HCT116 (cell line): ENCODE measurements at regions not wholly inside any gene's neighbourhood (a gene's known extent, or its start where the extent isn't known, plus 50 kb on each side); places are given as distances from the start of the nearest gene placed in this dataset.

Experiments used
- ATAC-seq: fragments of 200-7000 bp; cut with Tn5 transposase; 2 replicates; pipeline ENCODE4 v1.9.1; 2020; ENCODE audit warnings: mild to moderate bottlenecking, moderate library complexity
- BruUV-seq: library from RNA; stranded (reverse); fragments of 400-500 nt; replicated peaks from 2 replicates; lab custom pipeline; 2021; lab: Mats Ljungman, UMichigan
- CTCF ChIA-PET: fragments of 300-600 bp; sonication (Branson Sonifier 250); formaldehyde crosslinking; loops from one replicate; lab custom pipeline; 2021; ENCODE audit warnings: antibody characterized with exemption; lab: Charles Lee
- POLR2A ChIA-PET: fragments of 300-600, 350-600 bp; sonication (Branson Sonifier 250); formaldehyde crosslinking; loops from one replicate; lab custom pipeline; 2021; ENCODE audit warnings: antibody characterized with exemption; lab: Charles Lee
- RAD21 ChIA-PET, 2 experiments: fragments of 300-600 bp; sonication (Branson Sonifier 250); formaldehyde crosslinking; loops; one replicate each; lab custom pipeline; 2023; ENCODE audit warnings: low total read pairs in 2 of 2; ENCODE audit not compliant: uncharacterized antibody in 2 of 2, unreplicated experiment in 2 of 2, low non-redundant PET in 1 of 2; lab: Charles Lee
- DNase-seq: peaks from one replicate; pipeline ENCODE4 v3.0.0-alpha.2; 2010; ENCODE audit warnings: low read depth, low spot score
- H2AFZ ChIP-seq: fragments of 200-600 bp; shearing (Covaris generic), sonication (generic); 2 replicates; pipeline ENCODE4 v1.6.1; 2017; ENCODE audit warnings: low read depth, mixed run types, mixed read lengths, antibody characterized with exemption, low read length; ENCODE audit not compliant: poor library complexity, severe bottlenecking
- H3K27ac ChIP-seq: 2 replicates; pipeline ENCODE4 v1.5.1; 2012; ENCODE audit warnings: low read depth, low read length
- H3K27me3 ChIP-seq: fragments of 200-600 bp; sonication (generic); 2 replicates; pipeline ENCODE4 v1.6.1; 2016; ENCODE audit warnings: mixed run types, low read length, mixed read lengths; ENCODE audit not compliant: insufficient read depth
- H3K36me3 ChIP-seq, 2 experiments: fragments of 200-500 bp in 1 of 2; fragments of 200-600 bp in 1 of 2; sonication (Bioruptor generic) in 1 of 2; sonication (generic) in 1 of 2; 2 replicates each; pipeline versions ENCODE4 v1.5.1 to v1.6.1; 2014 to 2016; ENCODE audit warnings: low read length in 2 of 2, inconsistent platforms in 1 of 2, mixed read lengths in 1 of 2, mixed run types in 1 of 2; ENCODE audit not compliant: insufficient read depth in 2 of 2, control insufficient read depth in 1 of 2
- H3K4me1 ChIP-seq, 2 experiments: fragments of 200-600 bp in 1 of 2; sonication (generic) in 1 of 2; 2 replicates each; pipeline versions ENCODE4 v1.5.1 to v1.6.1; 2012 to 2017; ENCODE audit warnings: low read length in 2 of 2, inconsistent platforms in 1 of 2, mild to moderate bottlenecking in 1 of 2, mixed read lengths in 1 of 2, mixed run types in 1 of 2, moderate library complexity in 1 of 2; ENCODE audit not compliant: insufficient read depth in 2 of 2, control insufficient read depth in 1 of 2
- H3K4me2 ChIP-seq: fragments of 200-600 bp; sonication (generic); 2 replicates; pipeline ENCODE4 v1.6.1; 2017; ENCODE audit warnings: mixed run types, low read length, mixed read lengths
- H3K4me3 ChIP-seq, 2 experiments: fragments of 200-600 bp in 1 of 2; sonication (generic) in 1 of 2; replicated peaks in 1 of 2; 2 replicates each; pipeline ENCODE4 v1.5.1; 2011 to 2016; ENCODE audit warnings: low read length in 2 of 2, control low read depth in 1 of 2, low read depth in 1 of 2, mild to moderate bottlenecking in 1 of 2, mixed read lengths in 1 of 2, mixed run types in 1 of 2
- H3K79me2 ChIP-seq: fragments of 200-600 bp; sonication (generic); 2 replicates; pipeline ENCODE4 v1.6.1; 2017; ENCODE audit warnings: mild to moderate bottlenecking, mixed run types, low read length, moderate library complexity, mixed read lengths; ENCODE audit not compliant: insufficient read depth
- H3K9ac ChIP-seq: fragments of 200-600 bp; sonication (generic); 2 replicates; pipeline ENCODE4 v1.6.1; 2016; ENCODE audit warnings: low read length, mixed read lengths
- H3K9me2 ChIP-seq: fragments of 200-600 bp; sonication (generic), shearing (Covaris generic); 2 replicates; pipeline ENCODE4 v1.6.1; 2017; ENCODE audit warnings: mixed run types, mild to moderate bottlenecking, moderate library complexity; ENCODE audit not compliant: insufficient read depth
- H3K9me3 ChIP-seq, 2 experiments: fragments of 200-500 bp in 1 of 2; fragments of 200-600 bp in 1 of 2; sonication (Bioruptor generic) in 1 of 2; sonication (generic) in 1 of 2; 2 replicates each; pipeline ENCODE4 v1.6.1; 2014 to 2017; ENCODE audit warnings: low read length in 2 of 2, mixed read lengths in 2 of 2, inconsistent platforms in 1 of 2, low read depth in 1 of 2, mild to moderate bottlenecking in 1 of 2, mixed run types in 1 of 2, moderate library complexity in 1 of 2; ENCODE audit not compliant: control insufficient read depth in 1 of 2, insufficient read depth in 1 of 2
- H4K20me1 ChIP-seq: fragments of 200-600 bp; sonication (generic), shearing (Covaris generic); 2 replicates; pipeline ENCODE4 v1.6.1; 2017; ENCODE audit warnings: mixed run types, mild to moderate bottlenecking, moderate library complexity; ENCODE audit not compliant: insufficient read depth
- ATF3 ChIP-seq: IDR thresholded peaks from 2 replicates; pipeline ENCODE4 v1.6.1; 2012
- JUND ChIP-seq: IDR thresholded peaks from 2 replicates; pipeline ENCODE4 v1.6.1; 2012
- MAX ChIP-seq: IDR thresholded peaks from 2 replicates; pipeline ENCODE4 v1.6.1; 2012
- REST ChIP-seq: IDR thresholded peaks from 2 replicates; pipeline ENCODE4 v1.6.1; 2012; ENCODE audit warnings: low read depth
- intact Hi-C: fragments of 100-400 bp; cut with micrococcal nuclease; formaldehyde crosslinking; loops from 2 replicates; pipeline ENCODE4 v1.10.0; 2022

- TF ChIP-seq REST (no peak), MAX (no peak)
Measured at GRCh38 chr21:31409831-31410487, 65.9 kb upstream of the TIAM1 start (continued).

- CTCF ChIA-PET: no interaction called here
Measured at GRCh38 chr21:31408301-31409088, 64.4 kb upstream of the TIAM1 start.

More at GRCh38 chr21:31408301-31409088, 64.4 kb upstream of the TIAM1 start:
- H3K79me2 ChIP-seq: no peaks in the 10 kb centered on the region
- ATAC-seq: no peak
- TF ChIP-seq JUND: no peak
- TF ChIP-seq ATF3: no peak
- TF ChIP-seq, all 23 proteins: peak for 0
- H3K4me1 ChIP-seq: peaks cover 6 to 11% of the 10 kb centered on the region in 2 experiments; a peak in 3 of 4 replicates
- H3K27ac ChIP-seq: no peak overlapping the region
- H3K36me3 ChIP-seq: no peaks in the 10 kb centered on the region
- BruUV-seq: no TSS peak
- no peaks in the 10 kb centered on the region for H3K27me3 ChIP-seq
- POLR2A ChIA-PET: no interaction called here
- no peak for DNase-seq
- no peak overlapping the region for H3K4me3 ChIP-seq
- H3K9ac ChIP-seq: no peak overlapping the region
- no peaks in the 10 kb centered on the region for H3K9me2 ChIP-seq
- no peak overlapping the region for H2AFZ ChIP-seq
- RAD21 ChIA-PET: no interaction called here
- H3K9me3 ChIP-seq: no peaks in the 10 kb centered on the region
- no peaks in the 10 kb centered on the region for H4K20me1 ChIP-seq
- intact Hi-C loops: no loop called here
- no peak overlapping the region for H3K4me2 ChIP-seq
